Adrenal gland (tissue), 9 donors: ENCODE measurements at regions not wholly inside any gene's neighbourhood (a gene's known extent, or its start where the extent isn't known, plus 50 kb on each side); places are given as distances from the start of the nearest gene placed in this dataset.

Experiments used
- DNase-seq, 7 donors: peaks; one replicate each; pipeline ENCODE4 v3.0.0-alpha.2; 2019 to 2020
- H3K27ac ChIP-seq, 5 donors: fragments of 200-600 bp; sonication (generic) in 4 of 5; 1 replicate in 3 of 5; 2 replicates in 2 of 5; pipeline versions ENCODE4 v1.5.1 to v1.8.0; 2016 to 2020; ENCODE audit warnings: mild to moderate bottlenecking in 1 of 5
- H3K27me3 ChIP-seq: fragments of 200-600 bp; 2 replicates; pipeline ENCODE4 v1.8.0; 2021
- H3K36me3 ChIP-seq, 2 donors: fragments of 200-600 bp; replicated peaks in 1 of 2; 1 replicate in 1 of 2; 2 replicates in 1 of 2; pipeline versions ENCODE4 v1.5.1 to v1.8.0; 2018 to 2022
- H3K4me1 ChIP-seq, 2 donors: fragments of 200-600 bp; replicated peaks in 1 of 2; 1 replicate in 1 of 2; 2 replicates in 1 of 2; pipeline versions ENCODE4 v1.5.1 to v1.8.0; 2018 to 2021
- H3K4me3 ChIP-seq, 4 donors: fragments of 200-600 bp; sonication (generic) in 3 of 4; one replicate each; pipeline ENCODE4 v1.5.1; 2016 to 2018
- H3K9me3 ChIP-seq, 3 donors: fragments of 200-600 bp; sonication (generic) in 1 of 3; replicated peaks in 1 of 3; 1 replicate in 2 of 3; 2 replicates in 1 of 3; pipeline versions ENCODE4 v1.5.1 to v1.8.0; 2016 to 2021
- CTCF ChIP-seq, 6 experiments: fragments of 450-650 bp in 4 of 6; fragments of 200-600 bp in 2 of 6; sonication (generic) in 1 of 6; IDR thresholded peaks; 1 replicate in 5 of 6; 2 replicates in 1 of 6; pipeline versions ENCODE4 v1.5.1 to v1.8.0; 2016 to 2021; ENCODE audit warnings: antibody characterized with exemption in 6 of 6, mild to moderate bottlenecking in 2 of 6, moderate library complexity in 1 of 6
- POLR2A ChIP-seq, 2 donors: fragments of 450-650 bp; IDR thresholded peaks; one replicate each; pipeline ENCODE4 v1.6.1; 2017; ENCODE audit warnings: antibody characterized with exemption in 2 of 2, mild to moderate bottlenecking in 2 of 2, moderate library complexity in 1 of 2
- WGBS, 4 donors: extraction: QIAGEN DNeasy Blood & Tissue Kit in 2 of 4; methylation state at CpG; one replicate each; pipeline versions ENCODE4 v1.1.5 to v1.1.7; 2013 to 2017; 5-methylcytosine and 5-hydroxymethylcytosine counted together
- intact Hi-C, 2 donors: fragments of 100-400 bp; cut with DNase I; formaldehyde crosslinking; loops; one replicate each; pipeline versions ENCODE4 v1.14.1 to v1.15.0; 2022 to 2023
- donor health status: healthy with polysubstance abuse.
- donor health status: Bipolar disorder and iron deficiency.
- donor health status: DM: yes; HTN: yes; CAD: no.
- donor health status: DM: no; HTN: no; CAD: no.
- donor health status: DM: no; HTN: no; CAD: no.

- Histone ChIP-seq H3K9me3 (no peaks in the 10 kb centered on the region), H3K4me1 (no peaks in the 10 kb centered on the region), H3K27ac (no peak overlapping the region), H3K36me3 (no peaks in the 10 kb centered on the region), H3K27me3 (no peaks in the 10 kb centered on the region), H3K4me3 (no peak overlapping the region)
- DNase-seq, result no peak
- intact Hi-C loops, result no loop called here
- 65 to 86% (median 75%) methylated on average over 1 of the region's 1 CpG for WGBS, 4 donors
- TF ChIP-seq POLR2A (IDR thresholded peaks at IDR 0.05) (no peak), CTCF (IDR thresholded peaks at IDR 0.05) (no peak)
Observed at GRCh38 chr5:32953694-32954093, 242.6 kb downstream of the NPR3 start.

GRCh38 chr5:32955814-32956213 is 244.7 kb downstream of the NPR3 start:
- no peaks in the 10 kb centered on the region for H3K4me1 ChIP-seq
- DNase-seq, result no peak
- no peaks in the 10 kb centered on the region for H3K36me3 ChIP-seq
- no peak for TF ChIP-seq POLR2A (IDR thresholded peaks at IDR 0.05)
- TF ChIP-seq CTCF (IDR thresholded peaks at IDR 0.05), result no peak
- WGBS, 4 donors, result 24 to 34% (median 27%) methylated on average over 1 of the region's 1 CpG
- H3K27me3 ChIP-seq, result no peaks in the 10 kb centered on the region
- intact Hi-C loops, result no loop called here
- no peak overlapping the region for H3K4me3 ChIP-seq
- H3K27ac ChIP-seq, result no peak overlapping the region
- H3K9me3 ChIP-seq, result no peaks in the 10 kb centered on the region

GRCh38 chr5:32960340-32961058 is 249.4 kb downstream of the NPR3 start:
- intact Hi-C loops, result no loop called here
- Histone ChIP-seq H3K27me3 (no peaks in the 10 kb centered on the region), H3K36me3 (no peaks in the 10 kb centered on the region), H3K4me3 (no peak overlapping the region), H3K9me3 (no peaks in the 10 kb centered on the region), H3K27ac (no peak overlapping the region), H3K4me1 (no peaks in the 10 kb centered on the region)
- DNase-seq, result no peak
- TF ChIP-seq POLR2A (IDR thresholded peaks at IDR 0.05) (no peak), CTCF (IDR thresholded peaks at IDR 0.05) (no peak)
- 65 to 89% (median 74%) methylated on average over 2 of the region's 2 CpGs for WGBS, 4 donors

- Histone ChIP-seq H3K9me3 (no peaks in the 10 kb centered on the region), H3K4me1 (no peaks in the 10 kb centered on the region), H3K27ac (no peak overlapping the region), H3K36me3 (no peaks in the 10 kb centered on the region), H3K27me3 (no peaks in the 10 kb centered on the region), H3K4me3 (no peak overlapping the region)
- no peak for TF ChIP-seq CTCF (IDR thresholded peaks at IDR 0.05)
- TF ChIP-seq POLR2A (IDR thresholded peaks at IDR 0.05), result no peak
- WGBS, 4 donors, result 65 to 77% (median 69%) methylated on average over 1 of the region's 1 CpG
- DNase-seq, result no peak
- intact Hi-C loops, result no loop called here
Observed at GRCh38 chr5:32961059-32961415, 249.9 kb downstream of the NPR3 start.
